IPS-NIHi7 (cell line): ENCODE measurements at regions not wholly inside any gene's neighbourhood (a gene's known extent, or its start where the extent isn't known, plus 50 kb on each side); places are given as distances from the start of the nearest gene placed in this dataset.

Source experiments
- DNase-seq: peaks from one replicate; pipeline ENCODE4 v3.0.0; 2012; ENCODE audit warnings: mixed read lengths; ENCODE audit errors: extremely low spot score

DNA sequence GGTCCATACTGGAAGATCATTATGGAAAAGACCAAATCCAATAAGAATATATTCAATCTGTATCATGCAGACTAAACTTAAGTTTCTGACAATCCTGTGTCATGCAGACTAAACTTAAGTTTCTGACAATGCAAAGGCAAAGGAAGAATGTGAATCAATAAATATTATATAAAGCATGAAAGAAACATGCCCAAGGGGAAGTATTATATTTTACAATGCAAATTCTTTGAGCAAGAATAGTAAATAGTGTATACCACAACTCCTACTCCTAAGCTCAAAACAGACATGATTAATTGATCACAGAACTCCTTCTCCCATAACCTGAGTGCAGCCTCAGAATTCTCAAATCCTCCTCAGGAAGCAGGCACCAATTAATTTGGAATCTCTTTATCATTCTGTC is 71.3 kb upstream of the BDNF start:
- no peak for DNase-seq

GRCh38 chr11:27770576-27770975 is 70.3 kb upstream of the BDNF start:
- no peak for DNase-seq

GRCh38 chr11:27763736-27764135 is 63.5 kb upstream of the BDNF start:
- DNase-seq: no peak

GRCh38 chr11:27761356-27761755 is 61.1 kb upstream of the BDNF start:
- DNase-seq: no peak

DNA sequence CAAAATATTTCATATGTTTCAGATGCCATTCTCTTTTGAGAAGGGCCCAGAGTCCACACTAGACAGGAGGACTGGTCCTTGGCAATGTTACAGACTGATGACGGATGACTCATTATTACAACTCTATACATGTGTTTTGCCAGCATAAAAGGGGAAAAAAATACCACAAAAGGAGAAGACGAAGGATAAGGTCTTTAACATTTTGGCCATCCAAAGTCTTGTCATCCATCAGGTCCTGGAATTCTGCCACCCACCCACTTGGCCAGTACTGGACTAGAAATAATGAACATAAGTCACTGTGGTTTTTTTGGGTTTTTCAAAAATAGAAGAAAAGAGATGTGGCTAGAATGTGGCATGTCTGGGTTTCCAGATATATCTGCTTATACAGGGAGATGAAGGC is 57.7 kb upstream of the BDNF start:
- DNase-seq: no peak

GRCh38 chr11:27754035-27755017 is 54.1 kb upstream of the BDNF start:
- DNase-seq: no peak
